SU-DHL-6 (cell line): ENCODE measurements at regions not wholly inside any gene's neighbourhood (a gene's known extent, or its start where the extent isn't known, plus 50 kb on each side); places are given as distances from the start of the nearest gene placed in this dataset.

Experiments
- H2AFZ ChIP-seq: fragments of 200-600 bp; sonication (generic); 2 replicates; pipeline ENCODE4 v1.6.1; 2014; ENCODE audit warnings: low read depth, mild to moderate bottlenecking, moderate library complexity, mixed read lengths, antibody characterized with exemption, low read length; ENCODE audit not compliant: severe bottlenecking
- H3F3A ChIP-seq: fragments of 200-600 bp; shearing (Covaris generic); 2 replicates; pipeline ENCODE4 v1.6.0; 2016; ENCODE audit warnings: antibody characterized with exemption, mild to moderate bottlenecking; ENCODE audit not compliant: insufficient read depth
- H3K27ac ChIP-seq: fragments of 200-600 bp; sonication (generic); 2 replicates; pipeline ENCODE4 v1.5.1; 2016; ENCODE audit warnings: low read depth, mild to moderate bottlenecking, low read length, moderate library complexity, mixed read lengths
- H3K27me3 ChIP-seq: fragments of 200-600 bp; sonication (generic), shearing (Covaris generic); 2 replicates; pipeline ENCODE4 v1.6.0; 2014; ENCODE audit warnings: mild to moderate bottlenecking, low read length
- H3K36me3 ChIP-seq: fragments of 200-600 bp; sonication (generic); 2 replicates; pipeline ENCODE4 v1.6.1; 2014; ENCODE audit warnings: mild to moderate bottlenecking, low read length, mixed read lengths
- H3K4me2 ChIP-seq: fragments of 300-600, 200-600 bp; shearing (Covaris generic), sonication (generic); 2 replicates; pipeline ENCODE4 v1.6.0; 2014; ENCODE audit warnings: low read length, low read depth, mild to moderate bottlenecking; ENCODE audit not compliant: poor library complexity, severe bottlenecking
- H3K4me3 ChIP-seq: fragments of 200-600 bp; sonication (generic); 2 replicates; pipeline ENCODE4 v1.5.1; 2014; ENCODE audit warnings: antibody characterized with exemption, low read length, mild to moderate bottlenecking, mixed read lengths; ENCODE audit not compliant: insufficient read depth, poor library complexity, severe bottlenecking
- H3K79me2 ChIP-seq: fragments of 200-600 bp; sonication (generic); 2 replicates; pipeline ENCODE4 v1.6.1; 2014; ENCODE audit warnings: mild to moderate bottlenecking, low read length, moderate library complexity; ENCODE audit not compliant: insufficient read depth
- H3K9ac ChIP-seq: fragments of 200-600 bp; sonication (generic); 2 replicates; pipeline ENCODE4 v1.7.0; 2014; ENCODE audit warnings: mild to moderate bottlenecking, low read length
- H3K9me2 ChIP-seq: fragments of 200-600 bp; sonication (generic); replicated peaks from 2 replicates; pipeline ENCODE4 v1.6.1; 2014; ENCODE audit warnings: low read length; ENCODE audit not compliant: insufficient read depth
- H3K9me3 ChIP-seq: fragments of 200-600 bp; sonication (generic); 2 replicates; pipeline ENCODE4 v1.6.1; 2014; ENCODE audit warnings: low read length, mixed read lengths; ENCODE audit not compliant: insufficient read depth
- H4K20me1 ChIP-seq: fragments of 200-600 bp; sonication (generic); 2 replicates; pipeline ENCODE4 v1.6.1; 2014; ENCODE audit warnings: low read depth, mild to moderate bottlenecking, antibody characterized with exemption, low read length, moderate library complexity, mixed read lengths
- EZH2phosphoT487 ChIP-seq: fragments of 200-600 bp; sonication (generic), shearing (Covaris generic); conservative IDR thresholded peaks from 2 replicates; pipeline ENCODE4 v1.6.1; 2018; ENCODE audit warnings: mild to moderate bottlenecking, antibody characterized with exemption, low read length, moderate library complexity, mixed read lengths
- TF ChIP-seq, protein P1 (sequence below): fragments of 200-600 bp; sonication (generic); IDR thresholded peaks from one replicate; pipeline ENCODE4 v1.5.1; 2017; ENCODE audit warnings: antibody characterized with exemption, mild to moderate bottlenecking, low read length, moderate library complexity; ENCODE audit not compliant: insufficient read depth, poor library complexity, severe bottlenecking

DNA sequence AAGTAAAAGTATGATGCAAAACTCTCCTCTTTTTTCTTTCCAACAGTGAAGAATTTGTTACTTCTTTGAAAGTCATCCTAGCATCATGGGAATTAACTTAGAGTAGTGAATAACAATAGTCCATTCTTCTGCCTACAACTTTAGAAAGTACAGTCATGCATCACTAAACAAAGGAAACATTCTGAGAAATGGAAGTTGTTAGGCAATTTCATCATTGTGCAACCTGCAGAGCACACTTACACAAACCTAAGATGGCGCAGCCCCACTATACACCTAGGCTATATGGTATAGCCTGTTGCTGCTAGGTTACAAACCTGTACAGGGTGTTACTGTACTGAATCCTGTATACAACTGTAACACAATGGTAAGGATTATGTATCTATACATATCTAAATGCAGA lies 1209.3 kb upstream of the C9orf72 start:
- Histone ChIP-seq H3K9ac (no peak overlapping the region), H3K4me2 (no peak overlapping the region), H4K20me1 (no peaks in the 10 kb centered on the region), H3K36me3 (no peaks in the 10 kb centered on the region), H3K9me2 (no peaks in the 10 kb centered on the region), H3K9me3 (no peaks in the 10 kb centered on the region), H3K27me3 (no peaks in the 10 kb centered on the region), H2AFZ (no peak overlapping the region), H3K27ac (no peak overlapping the region), H3K4me3 (no peak overlapping the region), H3F3A (no peaks in the 10 kb centered on the region), H3K79me2 (no peaks in the 10 kb centered on the region)
- TF ChIP-seq, protein P1, sequence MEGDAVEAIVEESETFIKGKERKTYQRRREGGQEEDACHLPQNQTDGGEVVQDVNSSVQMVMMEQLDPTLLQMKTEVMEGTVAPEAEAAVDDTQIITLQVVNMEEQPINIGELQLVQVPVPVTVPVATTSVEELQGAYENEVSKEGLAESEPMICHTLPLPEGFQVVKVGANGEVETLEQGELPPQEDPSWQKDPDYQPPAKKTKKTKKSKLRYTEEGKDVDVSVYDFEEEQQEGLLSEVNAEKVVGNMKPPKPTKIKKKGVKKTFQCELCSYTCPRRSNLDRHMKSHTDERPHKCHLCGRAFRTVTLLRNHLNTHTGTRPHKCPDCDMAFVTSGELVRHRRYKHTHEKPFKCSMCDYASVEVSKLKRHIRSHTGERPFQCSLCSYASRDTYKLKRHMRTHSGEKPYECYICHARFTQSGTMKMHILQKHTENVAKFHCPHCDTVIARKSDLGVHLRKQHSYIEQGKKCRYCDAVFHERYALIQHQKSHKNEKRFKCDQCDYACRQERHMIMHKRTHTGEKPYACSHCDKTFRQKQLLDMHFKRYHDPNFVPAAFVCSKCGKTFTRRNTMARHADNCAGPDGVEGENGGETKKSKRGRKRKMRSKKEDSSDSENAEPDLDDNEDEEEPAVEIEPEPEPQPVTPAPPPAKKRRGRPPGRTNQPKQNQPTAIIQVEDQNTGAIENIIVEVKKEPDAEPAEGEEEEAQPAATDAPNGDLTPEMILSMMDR: no peak
- TF ChIP-seq EZH2phosphoT487: no peak

DNA sequence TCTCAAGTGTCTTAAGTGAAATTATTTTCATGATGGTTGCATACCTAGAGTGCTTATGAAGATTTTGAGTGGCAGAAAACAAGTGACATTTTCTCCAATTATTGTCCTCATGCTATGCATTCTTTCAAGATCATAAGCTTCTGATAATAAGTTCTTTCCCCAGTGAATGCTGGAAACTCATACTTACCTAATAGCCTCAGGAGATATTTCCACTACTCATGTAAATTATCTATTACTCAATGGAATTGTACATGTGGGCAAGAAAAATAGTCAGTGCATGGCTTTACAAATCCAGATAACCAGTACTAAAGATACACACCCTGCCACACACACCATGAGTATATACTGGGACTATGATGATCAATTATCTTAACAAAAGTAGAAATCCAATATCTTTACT lies 1219.4 kb upstream of the C9orf72 start:
- TF ChIP-seq, protein P1: no peak
- no peak for TF ChIP-seq EZH2phosphoT487
- no peaks in the 10 kb centered on the region for H3K9me3 ChIP-seq
- no peak overlapping the region for H3K4me2 ChIP-seq
- no peak overlapping the region for H2AFZ ChIP-seq
- H3K27ac ChIP-seq: no peak overlapping the region
- H4K20me1 ChIP-seq: no peaks in the 10 kb centered on the region
- no peaks in the 10 kb centered on the region for H3K27me3 ChIP-seq
- no peaks in the 10 kb centered on the region for H3K36me3 ChIP-seq
- no peak overlapping the region for H3K9ac ChIP-seq
- no peaks in the 10 kb centered on the region for H3K9me2 ChIP-seq
- H3F3A ChIP-seq: no peaks in the 10 kb centered on the region
- no peak overlapping the region for H3K4me3 ChIP-seq
- H3K79me2 ChIP-seq: no peaks in the 10 kb centered on the region

- no peaks in the 10 kb centered on the region for H3K36me3 ChIP-seq
- no peaks in the 10 kb centered on the region for H3K9me2 ChIP-seq
- H3K27ac ChIP-seq: no peak overlapping the region
- H3F3A ChIP-seq: no peaks in the 10 kb centered on the region
- no peak for TF ChIP-seq EZH2phosphoT487
- TF ChIP-seq, protein P1: no peak
- no peak overlapping the region for H2AFZ ChIP-seq
- no peak overlapping the region for H3K4me2 ChIP-seq
- H3K9me3 ChIP-seq: no peaks in the 10 kb centered on the region
- no peaks in the 10 kb centered on the region for H3K79me2 ChIP-seq
- H4K20me1 ChIP-seq: no peaks in the 10 kb centered on the region
- H3K9ac ChIP-seq: no peak overlapping the region
- H3K4me3 ChIP-seq: no peak overlapping the region
- H3K27me3 ChIP-seq: no peaks in the 10 kb centered on the region
These were observed 1226.6 kb upstream of the C9orf72 start for GRCh38 chr9:28799876-28800275.
